ENCODE measurements at regions not wholly inside any gene's neighbourhood (a gene's known extent, or its start where the extent isn't known, plus 50 kb on each side); places are given as distances from the start of the nearest gene placed in this dataset.

DNA sequence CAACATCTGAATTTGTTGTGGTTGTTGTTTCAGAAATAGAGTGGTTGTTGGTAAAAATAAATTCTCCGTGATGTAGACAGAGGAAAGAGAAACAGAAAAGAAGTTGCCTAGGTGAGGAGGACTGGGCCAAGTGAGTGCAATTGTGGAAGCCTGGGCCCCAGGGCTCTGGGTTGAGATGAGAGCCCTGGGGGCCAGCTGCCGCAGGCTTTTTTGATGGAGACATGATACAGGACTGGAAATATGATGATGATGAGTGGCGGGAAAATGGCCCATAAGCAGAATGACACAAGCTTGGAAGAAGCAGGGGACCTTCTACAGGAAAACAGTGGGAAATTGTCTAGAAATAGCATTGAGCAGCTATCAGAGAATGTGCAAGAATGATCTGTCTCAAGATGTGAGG is 181.8 kb downstream of the TDRD15 start:
- no peaks in the 10 kb centered on the region for H3K36me3 ChIP-seq
- intact Hi-C loops (cut with DNase I; ENCODE audit: low total_unique reads) (no loop called here), in situ Hi-C loops (cut with MboI; ENCODE audit: low sequenced_read_pairs in 4 of 4) (loop anchor here in 1 of 4 donors (10.0 kb wide), 1 partner anchor 261 kb away; the partner anchor contains the start of gene APOB)
- no peak for TF ChIP-seq POLR2A (IDR thresholded peaks at IDR 0.05)
- TF ChIP-seq, protein P1, sequence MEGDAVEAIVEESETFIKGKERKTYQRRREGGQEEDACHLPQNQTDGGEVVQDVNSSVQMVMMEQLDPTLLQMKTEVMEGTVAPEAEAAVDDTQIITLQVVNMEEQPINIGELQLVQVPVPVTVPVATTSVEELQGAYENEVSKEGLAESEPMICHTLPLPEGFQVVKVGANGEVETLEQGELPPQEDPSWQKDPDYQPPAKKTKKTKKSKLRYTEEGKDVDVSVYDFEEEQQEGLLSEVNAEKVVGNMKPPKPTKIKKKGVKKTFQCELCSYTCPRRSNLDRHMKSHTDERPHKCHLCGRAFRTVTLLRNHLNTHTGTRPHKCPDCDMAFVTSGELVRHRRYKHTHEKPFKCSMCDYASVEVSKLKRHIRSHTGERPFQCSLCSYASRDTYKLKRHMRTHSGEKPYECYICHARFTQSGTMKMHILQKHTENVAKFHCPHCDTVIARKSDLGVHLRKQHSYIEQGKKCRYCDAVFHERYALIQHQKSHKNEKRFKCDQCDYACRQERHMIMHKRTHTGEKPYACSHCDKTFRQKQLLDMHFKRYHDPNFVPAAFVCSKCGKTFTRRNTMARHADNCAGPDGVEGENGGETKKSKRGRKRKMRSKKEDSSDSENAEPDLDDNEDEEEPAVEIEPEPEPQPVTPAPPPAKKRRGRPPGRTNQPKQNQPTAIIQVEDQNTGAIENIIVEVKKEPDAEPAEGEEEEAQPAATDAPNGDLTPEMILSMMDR (IDR thresholded peaks at IDR 0.05 in 4 of 5, conservative IDR thresholded peaks at IDR 0.05 in 1 of 5), result no peak
- H3K4me3 ChIP-seq, result no peak overlapping the region
- no peaks in the 10 kb centered on the region for H3K27me3 ChIP-seq
- H3K4me1 ChIP-seq, result no peaks in the 10 kb centered on the region
- no peak for ATAC-seq
- no peak for DNase-seq
- H3K27ac ChIP-seq, result no peak overlapping the region
- H3K9me3 ChIP-seq, result no peaks in the 10 kb centered on the region

DNA sequence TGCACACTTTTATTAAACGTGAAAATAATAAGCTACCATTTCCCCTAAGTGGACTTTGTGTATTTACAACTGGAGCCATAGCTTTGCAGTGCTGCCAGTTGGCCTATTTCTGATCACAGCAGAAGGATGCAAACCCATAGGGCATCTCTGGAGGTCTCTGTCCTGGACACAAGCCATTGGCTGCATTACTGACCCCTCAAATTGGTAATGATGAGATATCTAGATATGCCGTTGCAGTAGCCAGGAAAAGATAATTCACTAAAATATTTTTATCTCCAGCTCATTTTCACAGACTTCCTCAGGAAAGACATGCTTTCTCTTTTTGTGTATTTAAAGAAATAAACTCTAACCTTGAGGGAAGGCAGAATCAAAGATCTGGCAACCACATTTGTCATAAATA is 182.5 kb downstream of the TDRD15 start:
- DNase-seq (no peak), ATAC-seq (no peak)
- intact Hi-C loops (cut with DNase I; ENCODE audit: low total_unique reads), result no loop called here
- H3K27me3 ChIP-seq, result no peaks in the 10 kb centered on the region
- no peaks in the 10 kb centered on the region for H3K36me3 ChIP-seq
- in situ Hi-C loops (cut with MboI; ENCODE audit: low sequenced_read_pairs in 4 of 4), result loop anchor here in 1 of 4 donors (10.0 kb wide), 1 partner anchor 261 kb away; the partner anchor contains the start of gene APOB
- no peak overlapping the region for H3K27ac ChIP-seq
- no peak overlapping the region for H3K4me3 ChIP-seq
- TF ChIP-seq POLR2A (IDR thresholded peaks at IDR 0.05), result no peak
- TF ChIP-seq, protein P1 (IDR thresholded peaks at IDR 0.05 in 4 of 5, conservative IDR thresholded peaks at IDR 0.05 in 1 of 5), result no peak
- no peaks in the 10 kb centered on the region for H3K9me3 ChIP-seq
- no peaks in the 10 kb centered on the region for H3K4me1 ChIP-seq

DNA sequence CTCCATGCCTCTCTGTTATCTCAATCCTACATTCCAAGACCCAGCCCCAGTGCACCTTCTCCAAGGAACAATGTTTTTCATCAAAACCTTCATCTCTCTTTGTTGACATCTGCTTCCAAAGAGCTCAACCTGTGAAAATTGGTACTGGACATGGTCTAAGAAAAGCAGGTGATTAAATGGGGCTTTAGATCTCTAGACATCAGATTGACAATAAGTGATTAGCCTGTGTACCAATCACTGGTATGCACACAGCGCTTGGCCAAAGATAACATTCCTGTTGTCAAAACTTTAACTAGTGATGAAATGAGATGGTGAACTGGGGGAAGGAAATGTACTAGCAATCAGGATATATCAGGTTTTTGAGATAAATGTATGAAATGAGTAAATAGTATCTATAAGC is 183.3 kb downstream of the TDRD15 start:
- H3K9me3 ChIP-seq, result no peaks in the 10 kb centered on the region
- H3K27ac ChIP-seq, result no peak overlapping the region
- in situ Hi-C loops (cut with MboI; ENCODE audit: low sequenced_read_pairs in 4 of 4) (loop anchor here in 1 of 4 donors (10.0 kb wide), 1 partner anchor 262 kb away; the partner anchor contains the start of gene APOB), intact Hi-C loops (cut with DNase I; ENCODE audit: low total_unique reads) (no loop called here)
- no peak overlapping the region for H3K4me3 ChIP-seq
- ATAC-seq (no peak), DNase-seq (no peak)
- no peaks in the 10 kb centered on the region for H3K36me3 ChIP-seq
- no peaks in the 10 kb centered on the region for H3K27me3 ChIP-seq
- TF ChIP-seq, protein P1 (IDR thresholded peaks at IDR 0.05 in 4 of 5, conservative IDR thresholded peaks at IDR 0.05 in 1 of 5), result no peak
- no peak for TF ChIP-seq POLR2A (IDR thresholded peaks at IDR 0.05)
- H3K4me1 ChIP-seq, result no peaks in the 10 kb centered on the region

DNA sequence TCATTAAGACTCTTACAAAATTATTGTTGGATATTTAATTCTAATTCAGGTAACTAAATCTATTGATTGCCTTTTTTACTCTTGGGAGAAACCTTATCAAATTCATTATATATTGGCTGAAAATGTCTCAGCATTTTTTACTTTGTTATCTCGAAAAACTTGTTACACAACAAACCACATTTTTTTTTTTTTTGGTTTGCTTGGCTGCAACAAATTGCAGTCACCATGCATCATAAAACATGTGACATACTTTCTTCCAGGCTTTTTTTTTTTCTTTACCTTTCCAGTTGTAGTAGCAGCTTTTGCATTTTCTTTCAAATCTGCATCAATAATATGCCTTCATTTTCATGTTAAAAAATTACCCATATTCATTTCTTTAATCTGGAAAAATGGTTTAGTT is 186.7 kb downstream of the TDRD15 start:
- in situ Hi-C loops (cut with MboI; ENCODE audit: low sequenced_read_pairs in 4 of 4) (loop anchor here in 2 of 4 donors (10.0 kb wide), 2 partner anchors 136 to 266 kb away; partner anchors contain the start of gene APOB (in 2 of the 2)), intact Hi-C loops (cut with DNase I; ENCODE audit: low total_unique reads) (no loop called here)
- Histone ChIP-seq H3K27ac (no peak overlapping the region), H3K4me1 (no peaks in the 10 kb centered on the region), H3K36me3 (no peaks in the 10 kb centered on the region), H3K9me3 (no peaks in the 10 kb centered on the region), H3K27me3 (no peaks in the 10 kb centered on the region), H3K4me3 (no peak overlapping the region)
- no peak for DNase-seq
- no peak for ATAC-seq
- TF ChIP-seq POLR2A (IDR thresholded peaks at IDR 0.05), result no peak
- TF ChIP-seq, protein P1 (IDR thresholded peaks at IDR 0.05 in 4 of 5, conservative IDR thresholded peaks at IDR 0.05 in 1 of 5), result no peak

DNA sequence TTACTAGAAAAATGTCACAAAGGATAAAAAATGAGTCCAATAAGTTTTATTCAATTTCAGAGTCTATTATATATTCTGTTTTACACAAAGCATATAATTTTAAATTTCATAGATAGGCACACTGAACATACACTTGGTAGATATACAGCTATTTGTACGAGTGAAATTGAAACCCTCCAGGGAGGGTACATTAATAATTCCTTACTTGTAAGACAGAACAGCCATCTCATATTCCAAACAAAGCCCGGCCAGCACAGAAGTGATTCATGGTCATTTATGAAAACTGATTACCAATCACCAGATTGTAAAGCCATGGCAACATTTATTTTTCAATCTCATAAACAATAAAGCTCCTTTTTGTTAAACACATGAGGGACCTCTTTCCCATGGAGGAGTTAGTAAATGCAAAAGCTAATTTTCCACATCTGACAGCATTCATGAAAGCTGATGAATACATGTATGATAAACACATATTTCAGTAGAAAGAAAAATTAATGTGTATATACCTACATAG is 190.6 kb downstream of the TDRD15 start:
- DNase-seq (no peak), ATAC-seq (no peak)
- Histone ChIP-seq H3K36me3 (no peaks in the 10 kb centered on the region), H3K27ac (no peak overlapping the region), H3K4me1 (no peaks in the 10 kb centered on the region), H3K27me3 (no peaks in the 10 kb centered on the region), H3K9me3 (no peaks in the 10 kb centered on the region), H3K4me3 (no peak overlapping the region)
- no peak for TF ChIP-seq POLR2A (IDR thresholded peaks at IDR 0.05)
- TF ChIP-seq, protein P1 (IDR thresholded peaks at IDR 0.05 in 4 of 5, conservative IDR thresholded peaks at IDR 0.05 in 1 of 5), result no peak
- in situ Hi-C loops (cut with MboI; ENCODE audit: low sequenced_read_pairs in 4 of 4) (loop anchor here in 2 of 4 donors (10.0 kb wide), 2 partner anchors 140 to 270 kb away; partner anchors contain the start of gene APOB (in 2 of the 2)), intact Hi-C loops (cut with DNase I; ENCODE audit: low total_unique reads) (no loop called here)

All from gastrocnemius medialis (tissue), 4 donors.